DND-41 (cell line): ENCODE measurements at regions not wholly inside any gene's neighbourhood (a gene's known extent, or its start where the extent isn't known, plus 50 kb on each side); places are given as distances from the start of the nearest gene placed in this dataset.
A peak's percentile ranks its signal among the peaks of the same experiment; 100 is the strongest.

Experiments
- ATAC-seq: fragments of 200-7000 bp; cut with Tn5 transposase; 3 replicates; pipeline ENCODE4 v1.9.1; 2021; ENCODE audit warnings: low read depth; ENCODE audit not compliant: insufficient read depth
- DNase-seq: peaks from one replicate; pipeline ENCODE4 v3.0.0-alpha.2; 2020
- H2AFZ ChIP-seq: 2 replicates; pipeline ENCODE4 v1.6.0; 2012; ENCODE audit warnings: low read depth, low read length
- H3K27ac ChIP-seq: 2 replicates; pipeline ENCODE4 v1.5.1; 2012; ENCODE audit warnings: low read length, inconsistent platforms
- H3K27me3 ChIP-seq: fragments of 200-600 bp; sonication (generic); 2 replicates; pipeline ENCODE4 v1.6.0; 2012; ENCODE audit warnings: low read length, mild to moderate bottlenecking, inconsistent platforms; ENCODE audit not compliant: insufficient read depth, poor library complexity
- H3K36me3 ChIP-seq: 2 replicates; pipeline ENCODE4 v1.5.1; 2012; ENCODE audit warnings: low read length, inconsistent platforms; ENCODE audit not compliant: insufficient read depth
- H3K4me1 ChIP-seq: 2 replicates; pipeline ENCODE4 v1.5.1; 2012; ENCODE audit warnings: mild to moderate bottlenecking, low read length; ENCODE audit not compliant: insufficient read depth
- H3K4me2 ChIP-seq: 2 replicates; pipeline ENCODE4 v1.6.0; 2012; ENCODE audit warnings: mild to moderate bottlenecking, moderate library complexity, low read length, inconsistent platforms; ENCODE audit not compliant: insufficient read depth
- H3K4me3 ChIP-seq, 2 experiments: fragments of 200-600 bp in 1 of 2; shearing (Covaris generic) in 1 of 2; 2 replicates each; pipeline ENCODE4 v1.5.1; 2012 to 2016; ENCODE audit warnings: inconsistent platforms in 2 of 2, low read length in 2 of 2, mild to moderate bottlenecking in 2 of 2, low read depth in 1 of 2, moderate library complexity in 1 of 2
- H3K79me2 ChIP-seq: 2 replicates; pipeline ENCODE4 v1.6.0; 2012; ENCODE audit warnings: low read length, inconsistent platforms; ENCODE audit not compliant: insufficient read depth
- H3K9ac ChIP-seq: 2 replicates; pipeline ENCODE4 v1.6.0; 2012; ENCODE audit warnings: low read depth, mild to moderate bottlenecking, inconsistent platforms, low read length, moderate library complexity
- H3K9me3 ChIP-seq: 2 replicates; pipeline ENCODE4 v1.5.1; 2012; ENCODE audit warnings: low read length, moderate library complexity, mild to moderate bottlenecking, inconsistent platforms; ENCODE audit not compliant: insufficient read depth, severe bottlenecking
- H4K20me1 ChIP-seq: 2 replicates; pipeline ENCODE4 v1.6.0; 2012; ENCODE audit warnings: low read length; ENCODE audit not compliant: insufficient read depth
- CTCF ChIP-seq: IDR thresholded peaks from 2 replicates; pipeline ENCODE4 v1.5.1; 2012; ENCODE audit warnings: borderline replicate concordance, low read length, moderate library complexity, mild to moderate bottlenecking; ENCODE audit not compliant: poor library complexity, severe bottlenecking; ENCODE audit errors: extremely low read depth
- EZH2 ChIP-seq: IDR thresholded peaks from 3 replicates; pipeline ENCODE4 v1.6.1; 2012; ENCODE audit warnings: borderline replicate concordance, low read depth, mild to moderate bottlenecking, moderate library complexity, low read length, inconsistent platforms; ENCODE audit not compliant: severe bottlenecking

- TF ChIP-seq CTCF, result no peak
- no peak for TF ChIP-seq EZH2
- ATAC-seq (peak; percentile 96), DNase-seq (peak; percentile 63)
- Histone ChIP-seq H3K36me3 (no peaks in the 10 kb centered on the region), H3K4me2 (peak overlapping the region; percentile 57), H3K4me1 (peaks cover 29% of the 10 kb centered on the region), H3K79me2 (no peaks in the 10 kb centered on the region), H3K9ac (peak overlapping the region; percentile 53), H3K27ac (peak overlapping the region; percentile 94), H3K27me3 (no peaks in the 10 kb centered on the region), H2AFZ (peak overlapping the region; percentile 70), H3K4me3 (peak overlapping the region in 1 of 2 experiments; percentile 37; a peak in 1 of 4 replicates), H4K20me1 (no peaks in the 10 kb centered on the region), H3K9me3 (no peaks in the 10 kb centered on the region)
Measured at GRCh38 chr3:109806929-109807328, 469.6 kb upstream of the DPPA4 start.

- Histone ChIP-seq H3K36me3 (no peaks in the 10 kb centered on the region), H3K9me3 (no peaks in the 10 kb centered on the region), H2AFZ (no peak overlapping the region), H3K4me3 (no peak overlapping the region), H3K4me2 (no peak overlapping the region), H3K9ac (no peak overlapping the region), H3K4me1 (peaks cover 29% of the 10 kb centered on the region), H4K20me1 (no peaks in the 10 kb centered on the region), H3K79me2 (no peaks in the 10 kb centered on the region), H3K27me3 (no peaks in the 10 kb centered on the region), H3K27ac (no peak overlapping the region)
- DNase-seq (no peak), ATAC-seq (no peak)
- TF ChIP-seq EZH2, result no peak
- TF ChIP-seq CTCF, result no peak
Measured at GRCh38 chr3:109809513-109809912, 472.2 kb upstream of the DPPA4 start.

- no peaks in the 10 kb centered on the region for H4K20me1 ChIP-seq
- H3K79me2 ChIP-seq, result no peaks in the 10 kb centered on the region
- ATAC-seq (no peak), DNase-seq (no peak)
- H3K9me3 ChIP-seq, result no peaks in the 10 kb centered on the region
- H3K4me3 ChIP-seq, result no peak overlapping the region
- H3K27me3 ChIP-seq, result no peaks in the 10 kb centered on the region
- no peak overlapping the region for H3K4me2 ChIP-seq
- H3K36me3 ChIP-seq, result no peaks in the 10 kb centered on the region
- H3K9ac ChIP-seq, result no peak overlapping the region
- no peaks in the 10 kb centered on the region for H3K4me1 ChIP-seq
- no peak overlapping the region for H3K27ac ChIP-seq
- TF ChIP-seq CTCF (no peak), EZH2 (no peak)
- no peak overlapping the region for H2AFZ ChIP-seq
Measured at GRCh38 chr3:109818081-109818480, 480.7 kb upstream of the DPPA4 start.

- H3K4me2 ChIP-seq, result no peak overlapping the region
- H3K79me2 ChIP-seq, result no peaks in the 10 kb centered on the region
- H3K4me1 ChIP-seq, result no peaks in the 10 kb centered on the region
- H3K9me3 ChIP-seq, result no peaks in the 10 kb centered on the region
- H3K36me3 ChIP-seq, result no peaks in the 10 kb centered on the region
- no peak overlapping the region for H3K4me3 ChIP-seq
- TF ChIP-seq EZH2 (no peak), CTCF (no peak)
- H3K9ac ChIP-seq, result no peak overlapping the region
- H3K27me3 ChIP-seq, result no peaks in the 10 kb centered on the region
- H3K27ac ChIP-seq, result no peak overlapping the region
- DNase-seq (no peak), ATAC-seq (no peak)
- H4K20me1 ChIP-seq, result no peaks in the 10 kb centered on the region
- H2AFZ ChIP-seq, result peak overlapping the region; percentile 36; the same call in 1 of the 2 replicates
Measured at GRCh38 chr3:109819734-109820133, 482.4 kb upstream of the DPPA4 start.
